CD4-positive, alpha-beta T cell treated with Interleukin-2 at 100 ng/mL for 4 hours (primary cell): ENCODE measurements at regions not wholly inside any gene's neighbourhood (a gene's known extent, or its start where the extent isn't known, plus 50 kb on each side); places are given as distances from the start of the nearest gene placed in this dataset.

ENCODE experiments used
- DNase-seq: peaks from one replicate; pipeline ENCODE4 v3.0.0-alpha.2; 2020; ENCODE audit warnings: low spot score

DNA sequence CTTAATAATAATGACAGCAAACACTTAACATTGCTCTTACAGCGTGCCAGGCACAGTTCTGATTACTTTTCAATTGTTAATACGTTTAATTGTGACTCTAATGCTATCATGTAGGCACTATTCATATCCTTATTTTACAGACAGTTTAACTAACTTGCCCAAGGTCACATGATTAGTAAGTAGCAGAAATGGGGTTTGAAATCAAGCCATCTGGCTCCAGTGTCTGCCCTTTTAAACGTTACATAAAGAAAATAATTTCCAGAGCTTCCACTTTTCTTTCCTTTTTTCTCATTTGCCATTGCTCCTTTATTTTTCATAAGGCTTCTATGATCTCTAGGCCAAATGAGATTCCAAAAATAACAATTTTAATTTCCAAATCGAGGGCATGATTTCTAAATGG lies 50.6 kb upstream of the IKZF2 start:
- no peak for DNase-seq

DNA sequence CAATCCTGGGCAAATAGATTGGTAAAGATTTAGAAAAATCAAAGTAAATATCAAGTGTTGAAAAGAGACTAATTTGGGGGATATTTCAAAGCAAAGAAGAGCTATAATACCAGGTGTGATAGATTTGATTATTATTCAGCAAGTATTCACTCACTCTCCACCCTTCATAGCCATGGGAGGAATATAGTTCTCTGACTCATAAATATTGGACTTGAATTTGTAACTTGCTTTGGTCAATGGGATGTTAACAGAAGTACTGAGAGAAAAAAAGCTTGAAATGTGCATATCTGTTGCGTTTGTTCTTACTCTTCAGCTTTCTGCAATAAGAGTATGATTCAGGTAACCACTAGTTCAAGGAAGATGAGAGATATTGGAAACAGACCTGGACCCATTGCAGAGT lies 54.5 kb upstream of the IKZF2 start:
- no peak for DNase-seq

DNA sequence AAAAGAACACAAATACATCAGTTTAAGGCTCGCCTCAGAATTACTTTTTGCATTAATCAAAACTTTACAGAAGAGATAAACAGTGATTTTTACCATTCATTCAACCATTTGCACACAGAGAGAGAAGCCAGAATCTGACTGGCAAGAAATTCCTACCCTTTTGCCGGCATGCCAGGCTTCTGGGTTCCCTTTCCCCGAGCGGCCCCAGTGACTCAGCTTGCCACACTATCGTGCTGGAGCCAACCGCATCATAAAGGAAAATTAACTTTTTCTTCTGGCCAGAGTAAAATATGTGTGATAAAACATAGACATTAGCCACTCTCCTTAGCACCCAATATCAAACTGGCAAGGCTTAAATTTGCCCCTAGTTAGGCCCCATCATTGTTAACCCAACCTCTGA lies 61.8 kb upstream of the IKZF2 start:
- DNase-seq: no peak

DNA sequence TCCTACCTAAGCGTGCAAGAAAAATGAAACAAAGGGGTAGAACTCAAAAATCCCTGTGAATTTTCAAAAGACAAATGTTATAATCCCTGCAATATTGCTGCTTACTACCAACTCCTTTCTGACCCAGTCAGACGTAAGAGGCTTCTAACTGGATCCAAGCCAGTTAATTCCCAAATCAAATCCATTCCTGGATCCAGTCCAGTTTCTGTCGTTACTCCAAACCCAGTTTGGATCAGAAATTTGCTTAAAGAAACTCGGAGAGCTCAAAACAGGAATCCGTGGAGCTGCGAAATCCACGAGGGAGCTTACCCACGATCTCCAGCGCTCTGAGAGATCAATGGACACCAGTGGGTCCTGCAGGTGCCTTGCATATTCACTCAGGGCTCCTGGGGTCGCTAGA lies 62.8 kb upstream of the IKZF2 start:
- DNase-seq: no peak

DNA sequence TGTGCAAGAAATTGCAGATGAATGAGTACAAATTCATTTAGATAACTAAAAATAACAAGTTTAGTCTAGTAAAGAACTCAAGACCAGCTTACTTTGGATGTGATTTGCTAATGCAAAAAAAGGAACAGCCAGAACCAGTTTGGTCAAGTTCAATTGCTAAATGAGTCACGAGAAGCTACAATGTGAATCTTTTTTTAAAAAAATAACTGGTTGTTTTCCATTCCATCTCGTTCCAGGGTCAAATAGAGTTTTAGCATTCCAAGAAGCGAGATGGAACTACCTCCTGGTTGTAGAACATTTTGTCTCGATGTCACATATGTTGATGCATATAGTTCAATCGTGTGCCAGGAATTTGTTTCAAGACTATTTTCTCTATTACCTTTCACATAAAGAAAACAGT lies 65.0 kb upstream of the IKZF2 start:
- no peak for DNase-seq

DNA sequence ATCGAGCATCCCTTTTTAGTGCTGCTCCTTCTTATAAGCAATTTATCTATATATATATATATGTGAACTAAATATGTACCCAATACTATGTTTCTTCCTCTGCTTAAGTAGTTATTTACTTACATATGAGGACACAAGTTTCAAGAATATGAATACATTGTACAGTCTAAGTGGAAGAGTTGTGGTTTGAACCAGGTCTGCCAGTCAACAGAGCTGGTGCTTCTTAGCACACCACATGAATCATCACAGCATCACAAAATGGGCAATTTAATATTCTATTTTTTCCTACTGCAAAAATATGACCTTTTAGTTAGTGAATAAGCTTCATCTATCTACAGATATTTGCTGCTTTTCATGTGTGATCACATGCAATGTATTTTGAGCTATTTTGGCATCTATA lies 64.4 kb upstream of the SPAG16 start:
- no peak for DNase-seq

DNA sequence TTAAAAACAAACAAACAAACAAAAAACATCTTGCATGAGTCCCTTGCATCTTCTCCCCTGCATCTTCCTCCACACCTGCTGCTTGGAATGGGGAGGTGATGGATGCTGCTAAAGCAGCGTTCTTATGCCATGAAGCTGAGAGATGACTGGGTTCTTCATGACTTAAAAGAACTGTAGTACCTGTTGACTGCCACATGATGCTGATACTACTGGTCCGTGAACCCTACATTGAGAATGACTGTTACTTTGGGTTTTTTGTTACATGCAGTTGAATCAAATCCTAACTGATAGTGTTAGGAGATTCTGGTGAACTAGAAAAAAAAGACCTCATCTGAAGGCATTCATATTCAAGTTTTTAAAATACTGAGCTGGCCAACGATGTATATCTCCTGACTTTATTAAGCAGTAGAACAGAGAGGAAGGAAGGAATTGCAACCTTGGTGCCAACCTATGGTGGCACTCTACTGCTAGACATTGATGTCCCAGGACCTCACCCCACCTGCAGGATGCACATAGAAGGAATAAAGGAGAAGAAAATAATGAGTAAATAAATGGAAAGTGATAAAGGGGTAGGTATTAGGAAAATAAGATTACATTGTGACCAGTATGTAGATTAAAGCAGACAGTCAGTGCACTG lies 63.2 kb upstream of the SPAG16 start:
- no peak for DNase-seq

DNA sequence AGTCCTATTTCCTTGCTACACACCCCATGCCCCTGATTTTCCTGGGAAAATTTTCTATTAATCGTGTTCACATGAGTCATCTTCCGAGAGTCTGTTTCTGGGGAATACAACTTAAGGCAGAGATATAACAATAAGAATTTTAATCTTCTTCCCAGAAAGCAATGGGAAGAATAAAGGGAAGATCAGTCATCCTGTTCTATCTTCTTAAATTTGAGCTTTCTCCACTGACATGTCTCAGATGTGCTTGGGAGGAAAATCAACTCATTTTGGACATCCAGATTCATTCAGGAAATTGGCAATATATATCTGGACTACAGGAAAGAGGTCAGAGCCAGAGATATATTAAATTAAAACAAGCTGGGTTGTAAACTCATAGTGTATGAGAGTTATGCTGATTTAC lies 62.3 kb upstream of the SPAG16 start:
- no peak for DNase-seq

DNA sequence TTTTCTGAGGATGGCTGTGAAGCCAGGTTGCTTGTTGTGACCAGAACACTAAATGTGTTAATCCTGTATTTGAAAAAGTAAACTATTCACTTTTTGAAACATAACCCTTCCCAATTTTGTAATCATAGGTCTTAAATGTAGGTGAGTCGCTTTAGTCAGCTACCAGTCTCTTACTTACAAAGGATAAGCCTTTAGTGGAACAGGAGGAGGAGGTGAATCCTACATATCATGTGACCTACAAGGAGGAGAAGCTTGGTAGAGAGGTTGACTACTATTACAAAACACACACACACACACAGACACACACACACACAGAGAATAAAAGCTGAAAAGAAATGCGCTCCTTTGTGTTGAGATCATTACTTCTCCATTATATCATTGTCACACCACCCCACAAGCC lies 59.9 kb upstream of the SPAG16 start:
- DNase-seq: no peak

DNA sequence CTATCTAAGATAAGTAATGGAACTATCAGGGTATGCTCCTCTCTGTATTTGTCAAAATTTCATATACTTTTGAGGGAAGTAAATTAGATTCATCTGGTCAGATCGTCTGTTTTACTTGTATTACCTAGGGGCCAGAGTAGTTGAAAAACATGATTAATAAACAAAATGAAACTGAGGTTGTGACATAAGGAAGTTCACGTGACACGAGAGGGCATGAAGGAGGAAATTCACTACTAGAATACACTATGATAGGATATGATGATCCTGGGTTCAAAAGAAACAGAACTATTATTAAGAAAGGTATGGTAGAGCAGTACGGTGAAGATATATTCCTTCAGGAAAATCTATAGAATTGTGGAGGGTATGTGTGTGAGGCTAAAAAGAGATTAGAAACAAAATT lies 58.4 kb upstream of the SPAG16 start:
- DNase-seq: no peak

DNA sequence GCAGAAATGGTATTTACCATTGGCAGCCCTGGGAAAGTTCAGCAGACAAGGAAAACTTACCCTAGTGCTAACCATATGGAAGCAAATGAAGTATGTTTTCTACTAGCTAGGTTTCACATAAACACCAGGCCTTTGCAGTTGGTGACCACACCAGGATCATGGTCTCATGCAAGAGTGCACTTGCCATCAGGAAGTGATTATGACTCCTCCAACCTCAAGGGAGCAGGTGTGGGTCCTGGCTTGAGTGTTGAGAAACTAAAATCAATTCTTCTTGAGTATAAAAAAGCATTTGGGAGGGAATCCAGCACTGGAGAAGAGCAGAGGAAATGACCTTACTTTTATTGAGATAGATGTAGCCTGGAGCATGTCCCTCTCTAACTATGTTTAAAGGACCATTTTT lies 56.8 kb upstream of the SPAG16 start:
- no peak for DNase-seq

DNA sequence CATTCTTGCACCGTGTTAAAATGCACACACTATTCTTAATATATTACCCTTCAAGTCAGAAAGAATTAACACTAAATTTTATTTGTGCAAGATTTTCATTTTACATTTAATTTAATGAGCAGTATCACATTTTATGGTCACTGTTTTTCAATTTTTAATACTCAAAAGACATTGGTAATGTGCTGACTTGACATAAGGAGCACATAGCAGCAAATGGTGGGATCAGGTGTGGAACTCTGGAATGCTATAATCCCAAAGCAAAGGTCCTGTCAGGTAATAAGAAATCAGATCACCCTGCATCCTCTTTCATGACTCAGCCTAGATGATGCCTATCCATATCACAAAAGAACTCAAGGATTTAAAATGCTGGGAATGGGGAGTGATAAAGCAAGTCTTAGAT lies 55.6 kb upstream of the SPAG16 start:
- no peak for DNase-seq

DNA sequence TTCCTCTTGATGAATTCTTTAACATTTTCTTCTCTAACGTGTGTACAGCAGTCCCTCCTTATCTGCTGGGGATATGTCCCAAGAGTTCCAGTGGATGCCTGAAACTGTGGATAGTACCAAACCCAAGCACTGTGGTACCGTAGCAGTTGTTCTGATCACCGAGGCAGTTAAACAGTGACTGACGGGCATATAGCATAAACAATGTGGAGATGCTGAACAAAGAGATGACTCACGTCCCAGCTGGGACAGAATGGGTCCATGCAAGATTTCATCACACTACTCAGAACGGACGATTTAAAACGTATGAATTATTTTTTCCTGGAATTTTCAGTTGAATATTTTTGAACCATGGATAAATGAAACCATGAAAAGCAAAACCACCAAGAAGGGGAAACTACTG lies 54.5 kb upstream of the SPAG16 start:
- DNase-seq: no peak

DNA sequence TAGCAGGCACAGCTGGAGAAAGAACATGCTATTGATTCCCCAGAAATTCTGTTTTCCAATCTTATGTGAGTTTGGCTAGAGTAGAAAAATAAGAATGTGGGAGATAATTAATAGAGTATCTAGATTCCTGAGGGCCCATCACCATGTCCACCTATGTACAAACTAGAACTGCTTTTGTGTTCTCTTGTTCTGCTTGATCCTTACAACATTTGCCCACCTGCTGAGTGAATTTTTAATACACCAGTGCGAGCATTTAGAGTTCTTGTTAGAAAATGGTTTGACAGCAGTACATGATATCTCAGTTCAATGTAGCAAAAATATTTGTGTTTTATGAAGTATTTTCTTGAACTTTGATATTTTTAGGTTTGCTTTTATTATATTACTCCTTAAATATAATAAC lies 52.3 kb upstream of the SPAG16 start:
- DNase-seq: no peak

DNA sequence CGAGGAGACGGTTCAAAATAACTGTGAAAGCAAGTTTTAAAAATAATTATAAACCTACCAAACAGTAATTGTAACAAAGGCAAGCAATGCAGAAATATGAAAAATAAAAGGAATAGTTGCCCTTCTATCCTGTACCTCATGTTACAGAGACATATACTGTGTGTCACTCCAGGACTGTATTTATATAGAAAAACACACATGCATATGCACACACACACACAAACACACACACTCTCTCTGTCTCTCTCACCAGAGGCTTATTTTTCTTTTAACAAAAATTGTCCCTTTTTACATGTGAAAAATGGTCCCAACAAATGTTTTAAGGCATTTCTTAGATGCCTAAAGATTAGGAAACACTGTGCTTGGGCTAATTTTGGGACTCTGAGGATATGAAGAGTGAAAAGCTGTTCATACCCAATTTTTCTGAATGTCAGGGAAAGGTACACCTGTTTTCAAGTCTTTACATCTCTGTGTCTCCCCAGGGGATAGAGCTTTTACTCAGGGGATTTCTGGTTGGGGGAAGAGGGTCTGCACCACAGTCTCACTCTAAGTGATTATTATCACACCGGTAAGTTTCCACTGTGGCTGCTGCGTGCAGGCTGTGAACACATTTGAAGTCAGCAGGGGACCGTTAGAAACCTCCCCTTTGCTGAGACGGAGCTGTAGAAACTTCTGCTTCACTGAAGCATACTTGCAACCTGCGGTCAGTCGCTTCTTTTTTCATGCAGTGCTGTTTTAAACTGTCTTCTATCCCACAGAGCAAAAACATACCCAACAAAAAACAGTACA lies 51.4 kb upstream of the SPAG16 start:
- peak; percentile 43 for DNase-seq

DNA sequence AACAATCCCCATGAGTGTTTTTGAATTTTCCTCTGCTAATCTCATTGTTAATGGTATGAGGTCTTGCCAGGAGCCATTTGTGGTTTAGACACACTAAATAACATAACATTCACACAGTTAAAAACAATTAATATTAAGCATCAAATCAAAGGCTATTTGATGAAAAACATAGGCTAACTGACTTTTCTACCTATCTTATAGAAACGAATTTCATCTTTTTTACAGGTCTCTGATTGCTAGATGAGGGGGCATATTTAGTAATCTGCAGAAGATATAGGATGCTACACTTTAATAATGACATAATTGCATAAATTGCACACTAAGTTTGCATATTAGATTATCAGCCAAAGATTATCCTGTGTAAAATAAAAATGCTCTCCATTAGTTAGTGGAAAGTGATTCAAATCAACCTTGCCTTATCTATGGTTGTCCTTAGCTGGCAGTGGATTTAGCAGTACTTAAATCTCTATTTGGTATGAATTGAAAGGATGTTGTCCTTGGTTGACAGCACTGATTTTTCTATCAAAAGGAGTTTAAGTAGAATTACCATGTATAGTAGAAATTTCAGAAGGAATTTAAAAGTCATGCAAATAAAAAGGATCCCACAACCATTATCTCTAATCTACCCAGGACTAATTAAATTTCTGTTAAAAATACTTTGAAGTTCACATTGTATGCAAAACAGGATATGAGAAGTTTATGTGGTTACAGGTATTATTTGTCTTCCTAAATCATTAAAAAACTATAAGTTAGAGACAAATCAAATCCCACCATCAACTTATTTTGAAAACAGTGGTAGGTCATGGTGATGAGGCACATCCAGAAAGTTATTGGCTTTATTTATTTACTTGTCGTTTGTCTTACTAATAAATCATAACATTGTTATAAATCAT lies 50.6 kb upstream of the SPAG16 start:
- no peak for DNase-seq
